HG02642 (cell line): ENCODE measurements at regions not wholly inside any gene's neighbourhood (a gene's known extent, or its start where the extent isn't known, plus 50 kb on each side); places are given as distances from the start of the nearest gene placed in this dataset.
"Not testable (repeated sequence)": the region's sequence is repeated elsewhere in the genome, so short reads cannot be mapped to it uniquely, and the experiment has no call there.

ENCODE experiments used
- ATAC-seq: cut with Tn5 transposase; IDR thresholded peaks from one replicate; pipeline ENCODE4 v1.9.1; 2021; ENCODE audit warnings: mild to moderate bottlenecking; ENCODE audit not compliant: unreplicated experiment, poor library complexity

DNA sequence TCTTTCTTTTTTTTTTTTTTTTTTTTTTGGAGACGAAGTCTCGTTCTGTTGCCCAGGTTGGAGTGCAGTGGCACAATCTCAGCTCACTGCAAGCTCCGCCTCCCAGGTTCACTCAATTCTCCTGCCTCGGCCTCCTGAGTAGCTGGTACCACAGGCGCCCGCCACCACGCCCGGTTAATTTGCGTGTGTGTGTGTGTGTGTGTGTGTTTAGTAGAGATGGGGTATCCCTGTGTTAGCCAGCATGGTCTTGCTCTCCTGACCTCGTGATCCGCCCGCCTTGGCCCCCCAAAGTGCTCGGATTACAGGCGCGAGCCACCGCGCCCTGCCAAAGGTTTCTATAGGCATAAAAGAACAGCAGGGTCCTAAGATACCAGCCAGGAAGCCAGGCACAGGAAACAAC is 261.0 kb upstream of the CCDC54 start:
- no peak for ATAC-seq

DNA sequence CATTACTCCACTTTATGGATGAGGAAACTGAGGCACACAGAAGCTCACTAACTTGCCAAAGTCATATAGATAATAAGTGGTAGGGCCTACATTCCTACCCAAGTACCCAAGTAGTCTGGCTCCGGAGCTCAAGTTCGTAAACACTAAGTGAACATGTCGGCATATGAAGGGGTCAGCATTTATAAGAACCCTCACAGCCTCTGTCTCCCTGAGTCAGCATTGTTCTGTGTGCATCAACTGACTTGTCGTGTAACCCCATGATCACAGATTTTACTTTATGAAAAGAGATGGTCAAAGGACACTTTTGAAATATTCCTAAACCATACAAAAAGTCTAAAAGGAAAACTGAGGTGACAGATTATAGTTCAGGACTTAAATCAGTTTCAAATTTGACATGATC is 260.1 kb upstream of the CCDC54 start:
- ATAC-seq = no peak

DNA sequence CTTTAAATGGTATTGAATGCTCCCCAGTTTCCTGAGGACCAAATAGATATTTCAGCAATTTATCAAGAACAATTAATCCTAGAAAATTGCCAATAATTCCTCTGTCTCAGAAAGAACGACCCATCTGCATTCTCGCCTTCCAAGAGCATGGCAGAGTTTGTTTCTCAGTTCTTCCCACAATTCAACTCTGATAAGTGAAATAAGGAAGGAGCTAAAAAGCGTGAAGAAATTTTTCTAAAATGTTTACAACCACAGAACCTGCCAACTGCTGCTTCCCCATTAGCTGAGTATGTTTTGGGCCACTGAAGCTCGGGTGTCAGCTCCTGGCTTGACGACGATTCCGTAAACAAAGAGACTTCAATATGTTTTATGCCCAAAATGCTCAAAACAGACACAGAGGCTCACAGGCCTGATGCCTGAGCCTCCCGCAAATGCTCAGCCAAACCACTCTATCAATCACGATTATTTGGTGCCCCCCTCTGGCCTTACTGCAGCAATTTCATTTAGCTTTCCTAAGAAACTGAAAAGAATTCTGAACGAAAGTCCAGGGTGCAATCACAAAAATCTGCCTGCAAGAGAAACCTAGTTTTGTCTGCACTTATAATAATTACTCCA is 259.2 kb upstream of the CCDC54 start:
- ATAC-seq = no peak

DNA sequence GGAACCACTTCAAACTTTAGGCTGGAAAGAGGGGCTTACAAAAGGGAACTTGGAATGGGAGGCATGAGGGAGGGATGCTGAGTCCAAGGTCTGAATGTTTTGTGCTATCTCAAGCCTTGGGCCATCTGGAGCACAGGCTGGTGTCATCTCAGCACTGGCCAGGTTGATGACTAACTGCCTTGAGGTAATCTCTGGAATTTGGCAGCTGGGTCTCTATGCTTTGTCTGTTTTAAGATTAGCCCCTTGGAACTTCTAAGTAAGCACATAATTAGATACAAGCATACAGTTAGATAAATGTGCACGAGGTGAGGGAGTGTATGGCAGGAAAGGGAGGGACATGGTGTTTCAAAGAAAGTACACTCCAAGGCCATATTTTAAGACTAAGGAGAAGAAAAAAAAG is 252.4 kb upstream of the CCDC54 start:
- ATAC-seq = no peak

- no peak for ATAC-seq
These were observed 248.3 kb upstream of the CCDC54 start for GRCh38 chr3:107128946-107129345.

DNA sequence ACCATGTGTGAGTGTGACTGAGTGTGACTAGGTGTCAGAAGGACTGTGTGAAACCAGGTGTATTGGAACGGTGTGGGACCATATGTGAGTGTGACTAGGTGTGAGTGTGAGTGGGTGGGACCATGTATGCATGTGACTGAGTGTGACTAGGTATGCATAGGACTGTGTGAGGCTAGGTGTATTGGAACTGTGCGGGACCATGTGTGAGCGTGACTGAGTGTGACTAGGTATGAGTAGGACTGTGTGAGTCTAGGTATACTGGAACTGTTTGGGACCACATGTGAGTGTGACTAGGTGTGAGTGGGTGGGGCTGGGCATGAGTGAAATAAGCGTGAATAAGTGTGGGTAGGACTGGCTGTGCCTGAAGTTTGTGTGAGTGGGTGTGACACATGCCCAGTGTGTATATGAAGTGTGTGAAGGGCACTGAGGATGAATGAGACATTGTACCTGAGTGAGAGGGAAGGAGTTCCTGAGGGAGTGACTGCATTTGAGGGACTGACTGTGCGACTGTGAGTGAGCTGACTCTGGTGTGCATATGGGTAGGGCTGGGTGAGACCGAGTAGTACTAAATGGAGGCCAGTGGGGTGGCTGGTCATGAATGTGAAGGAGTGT is 247.0 kb upstream of the CCDC54 start:
- ATAC-seq = no peak

GRCh38 chr3:107132674-107133073 is 244.6 kb upstream of the CCDC54 start:
- no peak for ATAC-seq

DNA sequence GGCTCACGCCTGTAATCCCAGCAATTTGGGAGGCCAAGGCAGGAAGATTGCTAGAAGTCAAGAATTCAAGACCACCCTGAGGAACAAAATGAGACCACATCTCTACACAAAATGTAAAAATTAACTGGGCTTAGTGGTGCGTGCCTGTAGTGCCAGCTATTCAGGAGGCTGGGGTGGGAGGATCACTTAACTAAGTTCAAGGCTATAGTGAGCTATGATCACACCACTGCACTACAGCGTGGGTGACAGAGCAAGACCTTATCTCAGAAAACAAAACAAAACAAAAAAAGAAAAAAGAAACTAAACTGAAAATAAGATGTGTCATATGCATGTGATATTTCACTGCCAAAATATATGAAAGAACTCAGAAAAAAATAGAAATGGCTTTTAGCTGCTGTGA is 243.3 kb upstream of the CCDC54 start:
- ATAC-seq = no peak

DNA sequence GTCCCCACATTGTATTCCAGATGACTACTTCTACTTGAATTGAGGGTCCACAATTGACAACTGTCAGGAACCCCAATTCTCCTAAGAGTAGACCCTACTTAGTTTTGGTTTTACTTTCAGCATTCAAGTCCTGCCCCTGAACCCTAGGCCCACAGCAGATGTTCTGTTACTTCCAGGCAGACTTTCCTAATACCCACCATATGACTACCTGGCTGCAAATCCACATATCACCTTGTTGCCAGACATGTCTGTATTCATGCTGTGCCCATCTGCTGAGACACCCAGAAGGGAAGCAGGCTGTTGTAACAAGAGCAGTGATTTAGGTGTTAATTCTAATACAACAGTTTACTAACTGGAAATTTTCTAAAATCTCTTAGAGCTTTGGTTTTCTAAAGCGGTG is 235.1 kb upstream of the CCDC54 start:
- ATAC-seq = no peak

GRCh38 chr3:107142786-107143575 is 234.3 kb upstream of the CCDC54 start:
- no peak for ATAC-seq

GRCh38 chr3:107150675-107151074 is 226.6 kb upstream of the CCDC54 start:
- no peak for ATAC-seq

DNA sequence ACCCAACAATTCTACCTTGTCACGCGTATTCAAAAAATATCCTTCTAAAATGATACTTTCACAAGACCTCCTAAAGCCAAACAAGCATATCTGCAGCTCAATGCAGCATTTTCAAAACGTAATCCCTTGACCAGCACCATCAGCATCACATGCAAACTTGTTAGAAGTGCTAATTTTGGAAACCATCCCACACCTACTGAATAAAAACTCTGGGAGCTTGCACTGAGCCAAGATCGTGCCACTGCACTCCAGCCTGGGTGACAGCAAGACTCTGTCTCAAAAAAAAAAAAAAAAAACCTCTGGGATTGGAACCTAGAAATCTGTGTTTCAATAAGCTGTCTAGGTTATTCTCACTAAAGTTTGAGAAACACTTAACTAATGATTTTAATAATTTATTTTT is 223.3 kb upstream of the CCDC54 start:
- ATAC-seq = no peak

- no peak for ATAC-seq
These were observed 204.8 kb upstream of the CCDC54 start for GRCh38 chr3:107172411-107172810.

- no peak for ATAC-seq
These were observed 192.9 kb upstream of the CCDC54 start for GRCh38 chr3:107184375-107184774.

GRCh38 chr3:107188262-107188661 is 189.0 kb upstream of the CCDC54 start:
- ATAC-seq = no peak

DNA sequence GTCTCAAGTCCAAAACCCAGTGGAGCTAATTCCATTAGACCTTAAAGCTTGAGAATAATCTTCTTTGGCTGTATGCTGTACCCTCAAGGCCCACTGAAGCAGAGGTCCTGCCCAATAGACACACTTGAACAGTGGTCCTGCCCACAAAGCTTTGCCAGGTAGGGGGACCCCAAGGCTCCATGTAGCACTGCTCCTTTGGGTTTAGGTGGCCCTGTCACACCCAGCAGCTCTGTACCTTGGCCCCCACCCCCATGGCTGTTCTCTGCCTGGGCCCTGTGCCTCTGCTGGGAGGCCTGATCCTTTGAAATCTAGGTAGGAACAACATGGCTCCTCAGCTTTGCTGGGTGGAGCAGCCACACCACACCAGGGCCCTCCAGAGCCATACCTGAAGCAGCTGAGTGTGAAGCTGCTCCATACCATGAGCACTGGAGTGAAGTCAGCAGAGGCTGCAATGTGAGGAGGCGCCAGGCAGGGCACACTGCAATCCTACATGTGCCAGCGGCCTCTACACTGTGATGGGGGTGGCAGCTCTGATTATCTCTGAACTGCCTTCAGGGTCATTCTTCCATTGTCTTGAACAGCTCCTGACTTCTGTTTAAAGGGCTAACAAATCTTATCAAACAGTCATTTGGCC is 188.0 kb upstream of the CCDC54 start:
- ATAC-seq = no peak

- ATAC-seq = no peak
These were observed 184.1 kb upstream of the CCDC54 start for GRCh38 chr3:107193116-107193515.

GRCh38 chr3:107198581-107199181 is 178.6 kb upstream of the CCDC54 start:
- ATAC-seq = no peak

DNA sequence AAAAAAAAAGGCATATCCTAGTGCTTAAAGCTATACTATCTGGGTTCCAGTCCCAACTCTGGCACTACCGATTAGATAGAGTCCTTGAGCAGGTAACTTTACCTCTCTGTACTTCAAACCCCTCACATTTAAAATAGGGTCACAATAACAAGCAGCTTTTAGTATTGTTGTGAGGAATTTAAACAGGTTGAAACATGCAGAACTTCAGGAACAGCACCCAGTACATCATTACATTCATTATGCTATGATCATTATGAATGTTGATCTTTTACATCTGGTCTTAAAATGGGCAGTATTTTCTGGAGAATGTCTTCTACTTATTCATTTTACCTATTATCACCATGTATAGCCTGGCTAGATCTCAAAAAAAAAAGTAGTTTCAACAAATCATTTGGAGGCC is 176.1 kb upstream of the CCDC54 start:
- ATAC-seq = no peak

- ATAC-seq = not testable (repeated sequence)
These were observed 174.4 kb upstream of the CCDC54 start for GRCh38 chr3:107202885-107203284.

- no peak for ATAC-seq
These were observed 173.1 kb upstream of the CCDC54 start for GRCh38 chr3:107204121-107204520.
